Lower leg skin (tissue), 4 donors: ENCODE measurements at regions not wholly inside any gene's neighbourhood (a gene's known extent, or its start where the extent isn't known, plus 50 kb on each side); places are given as distances from the start of the nearest gene placed in this dataset.

Experiments
- DNase-seq, 2 donors: peaks; one replicate each; pipeline ENCODE4 v3.0.0-alpha.2; 2019; ENCODE audit warnings: low spot score in 2 of 2
- H3K4me3 ChIP-seq: fragments of 200-600 bp; sonication (generic); 2 replicates; pipeline ENCODE4 v1.5.1; 2017; ENCODE audit warnings: mild to moderate bottlenecking, low read depth; ENCODE audit not compliant: poor library complexity, severe bottlenecking
- CTCF ChIP-seq, 3 donors: fragments of 450-650 bp; IDR thresholded peaks; one replicate each; pipeline ENCODE4 v1.5.1; 2016; ENCODE audit warnings: antibody characterized with exemption in 3 of 3, mild to moderate bottlenecking in 3 of 3, moderate library complexity in 2 of 3
- POLR2A ChIP-seq, 2 donors: fragments of 450-650 bp; IDR thresholded peaks; one replicate each; pipeline ENCODE4 v1.6.1; 2016 to 2017; ENCODE audit warnings: antibody characterized with exemption in 2 of 2, mild to moderate bottlenecking in 1 of 2, moderate library complexity in 1 of 2
- WGBS, 2 donors: methylation state at CpG; one replicate each; pipeline ENCODE4 v1.1.5; 2018; 5-methylcytosine and 5-hydroxymethylcytosine counted together
- intact Hi-C: fragments of 100-400 bp; cut with DNase I; formaldehyde crosslinking; loops from one replicate; pipeline ENCODE4 v1.15.0; 2023; ENCODE audit warnings: low total_unique reads

- intact Hi-C loops, result no loop called here
- 86 to 88% methylated on average over 5 of the region's 5 CpGs for WGBS, 2 donors
- no peak overlapping the region for H3K4me3 ChIP-seq
- TF ChIP-seq CTCF (IDR thresholded peaks at IDR 0.05) (no peak), POLR2A (IDR thresholded peaks at IDR 0.05) (no peak)
- DNase-seq, result no peak
Observed at GRCh38 chr5:12799165-12799564, 894.9 kb upstream of the CTNND2 start.

- intact Hi-C loops, result no loop called here
- no peak for DNase-seq
Observed at GRCh38 chr5:12795333-12795663, 891.1 kb upstream of the CTNND2 start.

GRCh38 chr5:12794476-12795332, 890.5 kb upstream of the CTNND2 start:
- intact Hi-C loops, result no loop called here
- no peak for TF ChIP-seq CTCF (IDR thresholded peaks at IDR 0.05)
- no peak for TF ChIP-seq POLR2A (IDR thresholded peaks at IDR 0.05)
- DNase-seq, result no peak
- no peak overlapping the region for H3K4me3 ChIP-seq
- 95% methylated on average over 42 to 50 of the region's 53 CpGs for WGBS, 2 donors

More at GRCh38 chr5:12795333-12795663, 891.1 kb upstream of the CTNND2 start:
- WGBS, 2 donors, result 97% methylated on average over 15 to 17 of the region's 19 CpGs
- H3K4me3 ChIP-seq, result no peak overlapping the region
- no peak for TF ChIP-seq CTCF (IDR thresholded peaks at IDR 0.05)
- no peak for TF ChIP-seq POLR2A (IDR thresholded peaks at IDR 0.05)

- TF ChIP-seq CTCF (IDR thresholded peaks at IDR 0.05) (no peak), POLR2A (IDR thresholded peaks at IDR 0.05) (no peak)
- 94 to 96% methylated on average over 1 of the region's 1 CpG for WGBS, 2 donors
- DNase-seq, result no peak
- no peak overlapping the region for H3K4me3 ChIP-seq
- intact Hi-C loops, result no loop called here
Observed at GRCh38 chr5:12793373-12793772, 889.1 kb upstream of the CTNND2 start.

- WGBS, 2 donors, result 83 to 84% methylated on average over 5 of the region's 5 CpGs
- TF ChIP-seq CTCF (IDR thresholded peaks at IDR 0.05) (no peak), POLR2A (IDR thresholded peaks at IDR 0.05) (no peak)
- intact Hi-C loops, result no loop called here
- no peak for DNase-seq
- H3K4me3 ChIP-seq, result no peak overlapping the region
Observed at GRCh38 chr5:12780536-12780935, 876.3 kb upstream of the CTNND2 start.

- 92 to 97% methylated on average over 3 of the region's 3 CpGs for WGBS, 2 donors
- TF ChIP-seq CTCF (IDR thresholded peaks at IDR 0.05) (no peak), POLR2A (IDR thresholded peaks at IDR 0.05) (no peak)
- H3K4me3 ChIP-seq, result no peak overlapping the region
- no peak for DNase-seq
- intact Hi-C loops, result no loop called here
Observed at GRCh38 chr5:12777342-12777741, 873.1 kb upstream of the CTNND2 start.
